ENCODE measurements at regions not wholly inside any gene's neighbourhood (a gene's known extent, or its start where the extent isn't known, plus 50 kb on each side); places are given as distances from the start of the nearest gene placed in this dataset.
"Not testable (repeated sequence)": the region's sequence is repeated elsewhere in the genome, so short reads cannot be mapped to it uniquely, and the experiment has no call there.

GRCh38 chr7:156532016-156532602 is 108.5 kb upstream of the RNF32 start:
- WGBS, result 50% methylated on average over 2 of the region's 2 CpGs
- Histone ChIP-seq H3K9ac (ENCODE audit: low read depth, low read length) (no peak overlapping the region), H3K4me3 (ENCODE audit: low read length) (no peak overlapping the region), H3K4me1 (ENCODE audit: insufficient read depth, low read length) (no peaks in the 10 kb centered on the region), H3K27me3 (ENCODE audit: insufficient read depth, low read length) (no peaks in the 10 kb centered on the region), H3K27ac (ENCODE audit: low read depth, low read length) (no peak overlapping the region), H3K9me3 (ENCODE audit: insufficient read depth, low read depth, low read length) (no peaks in the 10 kb centered on the region), H3K36me3 (ENCODE audit: insufficient read depth, low read length) (no peaks in the 10 kb centered on the region)

- Histone ChIP-seq H3K9me3 (ENCODE audit: insufficient read depth, low read depth, low read length) (no peaks in the 10 kb centered on the region), H3K27me3 (ENCODE audit: insufficient read depth, low read length) (no peaks in the 10 kb centered on the region), H3K9ac (ENCODE audit: low read depth, low read length) (no peak overlapping the region), H3K27ac (ENCODE audit: low read depth, low read length) (no peak overlapping the region), H3K4me1 (ENCODE audit: insufficient read depth, low read length) (no peaks in the 10 kb centered on the region), H3K4me3 (ENCODE audit: low read length) (no peak overlapping the region), H3K36me3 (ENCODE audit: insufficient read depth, low read length) (no peaks in the 10 kb centered on the region)
- 92% methylated on average over 5 of the region's 5 CpGs for WGBS
Measured at GRCh38 chr7:156529956-156530355, 110.6 kb upstream of the RNF32 start.

- Histone ChIP-seq H3K4me3 (ENCODE audit: low read length) (no peak overlapping the region), H3K9me3 (ENCODE audit: insufficient read depth, low read depth, low read length) (no peaks in the 10 kb centered on the region), H3K27ac (ENCODE audit: low read depth, low read length) (no peak overlapping the region), H3K9ac (ENCODE audit: low read depth, low read length) (no peak overlapping the region), H3K36me3 (ENCODE audit: insufficient read depth, low read length) (no peaks in the 10 kb centered on the region), H3K27me3 (ENCODE audit: insufficient read depth, low read length) (no peaks in the 10 kb centered on the region), H3K4me1 (ENCODE audit: insufficient read depth, low read length) (no peaks in the 10 kb centered on the region)
- WGBS, result 95% methylated on average over 4 of the region's 4 CpGs
Measured at GRCh38 chr7:156527458-156527890, 113.1 kb upstream of the RNF32 start.

GRCh38 chr7:156524818-156525597 is 115.6 kb upstream of the RNF32 start:
- WGBS, result 92% methylated on average over 11 of the region's 11 CpGs
- Histone ChIP-seq H3K4me3 (ENCODE audit: low read length) (no peak overlapping the region), H3K27ac (ENCODE audit: low read depth, low read length) (no peak overlapping the region), H3K9ac (ENCODE audit: low read depth, low read length) (no peak overlapping the region), H3K27me3 (ENCODE audit: insufficient read depth, low read length) (no peaks in the 10 kb centered on the region), H3K4me1 (ENCODE audit: insufficient read depth, low read length) (no peaks in the 10 kb centered on the region), H3K36me3 (ENCODE audit: insufficient read depth, low read length) (no peaks in the 10 kb centered on the region), H3K9me3 (ENCODE audit: insufficient read depth, low read depth, low read length) (no peaks in the 10 kb centered on the region)

GRCh38 chr7:156523447-156524048 is 117.0 kb upstream of the RNF32 start:
- no peak overlapping the region for H3K4me3 ChIP-seq (ENCODE audit: low read length)
- H3K9ac ChIP-seq (ENCODE audit: low read depth, low read length), result no peak overlapping the region
- H3K9me3 ChIP-seq (ENCODE audit: insufficient read depth, low read depth, low read length), result no peaks in the 10 kb centered on the region
- H3K27me3 ChIP-seq (ENCODE audit: insufficient read depth, low read length), result no peaks in the 10 kb centered on the region
- H3K36me3 ChIP-seq (ENCODE audit: insufficient read depth, low read length), result no peaks in the 10 kb centered on the region
- no peaks in the 10 kb centered on the region for H3K4me1 ChIP-seq (ENCODE audit: insufficient read depth, low read length)
- H3K27ac ChIP-seq (ENCODE audit: low read depth, low read length), result no peak overlapping the region
- 85% methylated on average over 24 of the region's 24 CpGs for WGBS

- Histone ChIP-seq H3K4me1 (ENCODE audit: insufficient read depth, low read length) (no peaks in the 10 kb centered on the region), H3K9ac (ENCODE audit: low read depth, low read length) (no peak overlapping the region), H3K27me3 (ENCODE audit: insufficient read depth, low read length) (no peaks in the 10 kb centered on the region), H3K27ac (ENCODE audit: low read depth, low read length) (no peak overlapping the region), H3K36me3 (ENCODE audit: insufficient read depth, low read length) (no peaks in the 10 kb centered on the region), H3K4me3 (ENCODE audit: low read length) (no peak overlapping the region), H3K9me3 (ENCODE audit: insufficient read depth, low read depth, low read length) (no peaks in the 10 kb centered on the region)
- whole genome bisulfite sequencing, result 94% methylated on average over 17 of the region's 17 CpGs
Measured at GRCh38 chr7:156522801-156523200, 117.8 kb upstream of the RNF32 start.

- no peaks in the 10 kb centered on the region for H3K4me1 ChIP-seq (ENCODE audit: insufficient read depth, low read length)
- WGBS, result 89% methylated on average over 12 of the region's 12 CpGs
- no peaks in the 10 kb centered on the region for H3K9me3 ChIP-seq (ENCODE audit: insufficient read depth, low read depth, low read length)
- no peak overlapping the region for H3K4me3 ChIP-seq (ENCODE audit: low read length)
- H3K27ac ChIP-seq (ENCODE audit: low read depth, low read length), result no peak overlapping the region
- H3K9ac ChIP-seq (ENCODE audit: low read depth, low read length), result no peak overlapping the region
- no peaks in the 10 kb centered on the region for H3K36me3 ChIP-seq (ENCODE audit: insufficient read depth, low read length)
- H3K27me3 ChIP-seq (ENCODE audit: insufficient read depth, low read length), result no peaks in the 10 kb centered on the region
Measured at GRCh38 chr7:156519070-156519469, 121.5 kb upstream of the RNF32 start.

GRCh38 chr7:156518466-156518865 is 122.1 kb upstream of the RNF32 start:
- Histone ChIP-seq H3K4me1 (ENCODE audit: insufficient read depth, low read length) (no peaks in the 10 kb centered on the region), H3K36me3 (ENCODE audit: insufficient read depth, low read length) (no peaks in the 10 kb centered on the region), H3K9ac (ENCODE audit: low read depth, low read length) (no peak overlapping the region), H3K27ac (ENCODE audit: low read depth, low read length) (no peak overlapping the region), H3K9me3 (ENCODE audit: insufficient read depth, low read depth, low read length) (no peaks in the 10 kb centered on the region), H3K27me3 (ENCODE audit: insufficient read depth, low read length) (no peaks in the 10 kb centered on the region), H3K4me3 (ENCODE audit: low read length) (no peak overlapping the region)
- 83% methylated on average over 7 of the region's 7 CpGs for WGBS

- not testable (repeated sequence) for H3K9ac ChIP-seq (ENCODE audit: low read depth, low read length); H3K27ac ChIP-seq (ENCODE audit: low read depth, low read length); H3K4me3 ChIP-seq (ENCODE audit: low read length); H3K27me3 ChIP-seq (ENCODE audit: insufficient read depth, low read length); H3K4me1 ChIP-seq (ENCODE audit: insufficient read depth, low read length); H3K9me3 ChIP-seq (ENCODE audit: insufficient read depth, low read depth, low read length); H3K36me3 ChIP-seq (ENCODE audit: insufficient read depth, low read length)
- 66% methylated on average over 8 of the region's 8 CpGs for WGBS
Measured at GRCh38 chr7:156517858-156518257, 122.7 kb upstream of the RNF32 start.

- Histone ChIP-seq H3K27me3 (ENCODE audit: insufficient read depth, low read length) (no peaks in the 10 kb centered on the region), H3K4me3 (ENCODE audit: low read length) (no peak overlapping the region), H3K27ac (ENCODE audit: low read depth, low read length) (no peak overlapping the region), H3K4me1 (ENCODE audit: insufficient read depth, low read length) (no peaks in the 10 kb centered on the region), H3K36me3 (ENCODE audit: insufficient read depth, low read length) (no peaks in the 10 kb centered on the region), H3K9ac (ENCODE audit: low read depth, low read length) (no peak overlapping the region), H3K9me3 (ENCODE audit: insufficient read depth, low read depth, low read length) (no peaks in the 10 kb centered on the region)
- 95% methylated on average over 2 of the region's 2 CpGs for WGBS
Measured at GRCh38 chr7:156516791-156517378, 123.7 kb upstream of the RNF32 start.

Measured in HUES64 (cell line).